K562 (cell line): ENCODE measurements at regions not wholly inside any gene's neighbourhood (a gene's known extent, or its start where the extent isn't known, plus 50 kb on each side); places are given as distances from the start of the nearest gene placed in this dataset.

ENCODE experiments used
- ATAC-seq: fragments of 200-7000 bp; cut with Tn5 transposase; 3 replicates; pipeline ENCODE4 v1.9.1; 2020; ENCODE audit warnings: moderate library complexity
- BruUV-seq: library from RNA; stranded (reverse); fragments of 400-500 nt; replicated peaks from 2 replicates; lab custom pipeline; 2021; lab: Mats Ljungman, UMichigan
- CTCF ChIA-PET: fragments of 300-600 bp; formaldehyde crosslinking; extraction: SDS; loops from one replicate; lab custom pipeline; 2021; ENCODE audit warnings: low intra/inter-chr PET ratio; lab: Yijun Ruan, JAX
- POLR2A ChIA-PET: fragments of 300-600, 350-650 bp; sonication (Branson Sonifier 250); formaldehyde crosslinking; extraction: SDS; loops from one replicate; lab custom pipeline; 2021; ENCODE audit warnings: antibody characterized with exemption, inconsistent platforms; lab: Yijun Ruan, JAX
- DNase-seq, 4 experiments: peaks; one replicate each; pipeline versions ENCODE4 v3.0.0 to v3.0.0-alpha.2; 2011 to 2018; ENCODE audit warnings: low spot score in 3 of 4, mixed read lengths in 3 of 4; ENCODE audit errors: extremely low read depth in 1 of 4
- FAIRE-seq: peaks from 2 replicates; lab custom pipeline; 2011; peaks lifted over from hg19 to GRCh38; lab: Jason Lieb, UNC
- H2AFZ ChIP-seq: 2 replicates; pipeline ENCODE4 v1.6.0; 2011; ENCODE audit warnings: low read depth, low read length, control low read depth, inconsistent platforms
- H3K27ac ChIP-seq: fragments of 200-600 bp; 3 replicates; pipeline ENCODE4 v1.8.0; 2011; ENCODE audit warnings: low read depth, mild to moderate bottlenecking, control low read depth, inconsistent platforms, low read length, moderate library complexity, mixed read lengths; ENCODE audit errors: extremely low read depth
- H3K27me3 ChIP-seq, 2 experiments: fragments of 300-600 bp in 1 of 2; 2 replicates in 1 of 2; 3 replicates in 1 of 2; pipeline versions ENCODE4 v1.6.0 to v1.8.0; 2011; ENCODE audit warnings: inconsistent platforms in 2 of 2, low read length in 2 of 2, mild to moderate bottlenecking in 1 of 2, mixed read lengths in 1 of 2, moderate library complexity in 1 of 2; ENCODE audit not compliant: control insufficient read depth in 2 of 2, insufficient read depth in 2 of 2
- H3K36me3 ChIP-seq: fragments of 300-600 bp; 3 replicates; pipeline ENCODE4 v1.8.0; 2011; ENCODE audit warnings: mild to moderate bottlenecking, low read length, inconsistent platforms; ENCODE audit not compliant: control insufficient read depth, insufficient read depth
- H3K4me1 ChIP-seq, 2 experiments: fragments of 200-600 bp in 1 of 2; replicated peaks in 1 of 2; 2 replicates in 1 of 2; 3 replicates in 1 of 2; pipeline versions ENCODE4 v1.5.1 to v1.8.0; 2011; ENCODE audit warnings: inconsistent platforms in 2 of 2, low read length in 2 of 2, mild to moderate bottlenecking in 1 of 2, mixed read lengths in 1 of 2, moderate library complexity in 1 of 2; ENCODE audit not compliant: control insufficient read depth in 2 of 2, insufficient read depth in 2 of 2
- H3K4me2 ChIP-seq: 2 replicates; pipeline ENCODE4 v1.6.1; 2011; ENCODE audit warnings: low read length, control low read depth, inconsistent platforms, mixed read lengths; ENCODE audit not compliant: insufficient read depth
- H3K4me3 ChIP-seq: fragments of 200-600 bp; sonication (generic), shearing (Covaris generic); 2 replicates; pipeline ENCODE4 v1.5.1; 2016; ENCODE audit warnings: control low read depth, inconsistent platforms
- H3K79me2 ChIP-seq: fragments of 200-600 bp; 3 replicates; pipeline ENCODE4 v1.8.0; 2011; ENCODE audit warnings: low read length, inconsistent platforms; ENCODE audit not compliant: control insufficient read depth, insufficient read depth
- H3K9ac ChIP-seq, 2 experiments: 2 replicates each; pipeline versions ENCODE4 v1.6.0 to v1.6.1; 2011; ENCODE audit warnings: low read depth in 2 of 2, low read length in 2 of 2, control low read depth in 1 of 2, inconsistent platforms in 1 of 2, mild to moderate bottlenecking in 1 of 2, mixed read lengths in 1 of 2; ENCODE audit not compliant: insufficient read depth in 1 of 2
- H3K9me1 ChIP-seq: one replicate; pipeline ENCODE4 v1.6.0; 2011; ENCODE audit warnings: inconsistent platforms, mild to moderate bottlenecking, low read length, moderate library complexity; ENCODE audit not compliant: control insufficient read depth, insufficient read depth
- H3K9me3 ChIP-seq: replicated peaks from 2 replicates; pipeline ENCODE4 v1.5.1; 2011; ENCODE audit warnings: low read depth, low read length, inconsistent platforms; ENCODE audit not compliant: control insufficient read depth, insufficient read depth
- H4K20me1 ChIP-seq: replicated peaks from 2 replicates; pipeline ENCODE4 v1.6.1; 2011; ENCODE audit warnings: low read length, inconsistent platforms, mixed read lengths; ENCODE audit not compliant: control insufficient read depth, insufficient read depth
- BACH1 ChIP-seq: fragments of 200-800 bp; sonication (Bioruptor generic); IDR thresholded peaks from 2 replicates; pipeline ENCODE4 v1.6.1; 2016; ENCODE audit warnings: missing genetic modification characterization, missing compliant biosample characterization
- DACH1 ChIP-seq: fragments of 450-650 bp; IDR thresholded peaks from 2 replicates; pipeline ENCODE4 v1.6.1; 2018; ENCODE audit not compliant: partially characterized antibody
- DMBX1 ChIP-seq: fragments of 250-450 bp; sonication (Bioruptor Pico); IDR thresholded peaks from 2 replicates; pipeline ENCODE4 v1.8.0; 2022; ENCODE audit warnings: inconsistent platforms, mild to moderate bottlenecking, moderate library complexity, borderline replicate concordance
- EP300 ChIP-seq: IDR thresholded peaks from 2 replicates; pipeline ENCODE4 v1.6.1; 2012; ENCODE audit warnings: low read length, improper control_type of control experiment
- FOXA3 ChIP-seq, 2 experiments: fragments of 450-650 bp in 1 of 2; sonication (generic) in 1 of 2; formaldehyde crosslinking; IDR thresholded peaks in 1 of 2; conservative IDR thresholded peaks in 1 of 2; 2 replicates each; pipeline versions ENCODE4 v1.4.0 to v1.8.0; 2020 to 2022; ENCODE audit warnings: mild to moderate bottlenecking in 2 of 2, missing genetic modification reagents in 1 of 2
- RBBP5 ChIP-seq: fragments of 200-600 bp; sonication (generic); IDR thresholded peaks from 2 replicates; pipeline ENCODE4 v1.6.1; 2012; ENCODE audit warnings: borderline replicate concordance, mild to moderate bottlenecking, low read length, control low read depth, inconsistent platforms; ENCODE audit not compliant: insufficient read depth, poor library complexity, severe bottlenecking
- SPI1 ChIP-seq: IDR thresholded peaks from 2 replicates; pipeline ENCODE4 v1.6.1; 2011; ENCODE audit warnings: low read depth, low read length, control low read depth, borderline replicate concordance
- THRAP3 ChIP-seq: fragments of 450-650 bp; IDR thresholded peaks from 2 replicates; pipeline ENCODE4 v1.6.1; 2016; ENCODE audit warnings: mild to moderate bottlenecking, inconsistent platforms, borderline replicate concordance
- ZC3H8 ChIP-seq: fragments of 450-650 bp; IDR thresholded peaks from 2 replicates; pipeline ENCODE4 v1.6.1; 2017
- ZFP1 ChIP-seq: fragments of 450-650 bp; formaldehyde crosslinking; IDR thresholded peaks from 2 replicates; pipeline ENCODE4 v1.4.0; 2020; ENCODE audit warnings: mild to moderate bottlenecking, mixed read lengths
- ZNF12 ChIP-seq: sonication (generic); formaldehyde crosslinking; IDR thresholded peaks from 2 replicates; pipeline ENCODE4 v1.4.0; 2020; ENCODE audit warnings: mild to moderate bottlenecking, missing genetic modification reagents
- ZNF175 ChIP-seq: fragments of 200-800 bp; sonication (Bioruptor generic); IDR thresholded peaks from 2 replicates; pipeline ENCODE4 v1.6.1; 2016; ENCODE audit warnings: low read depth, mild to moderate bottlenecking, missing genetic modification characterization, missing compliant biosample characterization
- WGBS: fragments of 100-300 bp; shearing (Covaris generic); methylation state at CpG from one replicate; pipeline ENCODE4 v1.1.6; 2016; ENCODE audit warnings: low coverage, mixed read lengths; ENCODE audit not compliant: insufficient coverage; ENCODE audit errors: missing lambda C conversion rate; 5-methylcytosine and 5-hydroxymethylcytosine counted together
- in situ Hi-C: fragments of 300-500 bp; cut with MboI; formaldehyde crosslinking; loops from 4 replicates; pipeline ENCODE4 v1.15.0; 2018; ENCODE audit warnings: inconsistent platforms, mixed read lengths
- intact Hi-C: fragments of 100-400 bp; cut with micrococcal nuclease; formaldehyde crosslinking; loops from 2 replicates; pipeline ENCODE4 v1.14.2; 2022
- TF ChIP-seq, protein P1 (sequence below): sonication (generic); formaldehyde crosslinking; IDR thresholded peaks from 2 replicates; pipeline ENCODE4 v1.8.1; 2022; ENCODE audit warnings: missing genetic modification reagents
- TF ChIP-seq, protein P2 (sequence below): sonication (generic); formaldehyde crosslinking; IDR thresholded peaks from 2 replicates; pipeline ENCODE4 v1.8.0; 2023; ENCODE audit warnings: missing genetic modification reagents, mild to moderate bottlenecking, borderline replicate concordance
- TF ChIP-seq, protein P3 (sequence below): fragments of 250-450 bp; sonication (Bioruptor Pico); IDR thresholded peaks from 2 replicates; pipeline ENCODE4 v1.5.0; 2022; ENCODE audit warnings: mild to moderate bottlenecking

DNA sequence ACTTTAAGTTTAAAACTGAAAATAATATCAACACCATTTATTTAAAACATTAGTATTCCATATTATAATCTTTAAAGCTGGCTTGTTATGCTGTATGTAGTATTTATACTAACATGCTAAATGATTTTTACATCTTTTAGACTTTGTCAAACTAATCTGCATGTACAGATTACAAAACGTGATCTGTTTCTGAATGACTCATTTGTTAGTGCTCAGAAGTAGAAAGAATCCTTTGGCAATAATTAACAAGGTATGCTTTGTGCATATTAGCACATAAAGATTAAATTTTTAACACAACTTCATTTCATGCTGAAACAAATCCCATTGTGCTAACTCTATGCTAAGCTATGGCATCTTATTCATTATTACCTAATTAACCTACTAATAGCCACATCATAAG is 242.4 kb downstream of the BARHL2 start:
- Histone ChIP-seq H3K9me1 (no peaks in the 10 kb centered on the region), H3K27ac (no peak overlapping the region), H3K4me2 (no peak overlapping the region), H2AFZ (no peak overlapping the region), H3K9ac (no peak overlapping the region), H3K9me3 (no peaks in the 10 kb centered on the region), H3K4me1 (no peaks in the 10 kb centered on the region), H3K27me3 (no peaks in the 10 kb centered on the region), H3K36me3 (no peaks in the 10 kb centered on the region), H3K4me3 (no peak overlapping the region), H3K79me2 (no peaks in the 10 kb centered on the region), H4K20me1 (no peaks in the 10 kb centered on the region; the same call in 1 of the 2 replicates)
- ChIA-PET POLR2A (interaction anchor here (1.8 kb wide), 1 partner anchor 10 kb away, joined by 9 read pairs; no protein-coding TSS in a partner anchor), CTCF (no interaction called here)
- DNase-seq (no peak), FAIRE-seq (no peak), ATAC-seq (no peak)
- no TSS peak for BruUV-seq
- 0% methylated on average over 1 of the region's 1 CpG for WGBS
- in situ Hi-C loops: no loop called here
- intact Hi-C loops: no loop called here
- TF ChIP-seq DMBX1 (CRISPR knock-in tag) (no peak), ZNF12 (CRISPR knock-in tag) (no peak), ZNF175 (CRISPR knock-in tag) (no peak), EP300 (no peak), RBBP5 (no peak), FOXA3 (CRISPR knock-in tag; conservative IDR thresholded peaks at IDR 0.05 in 1 of 2, IDR thresholded peaks at IDR 0.05 in 1 of 2) (no peak), SPI1 (no peak), ZC3H8 (no peak), ZFP1 (CRISPR knock-in tag) (no peak), THRAP3 (no peak), BACH1 (tag) (no peak), DACH1 (no peak)
- TF ChIP-seq, protein P1, sequence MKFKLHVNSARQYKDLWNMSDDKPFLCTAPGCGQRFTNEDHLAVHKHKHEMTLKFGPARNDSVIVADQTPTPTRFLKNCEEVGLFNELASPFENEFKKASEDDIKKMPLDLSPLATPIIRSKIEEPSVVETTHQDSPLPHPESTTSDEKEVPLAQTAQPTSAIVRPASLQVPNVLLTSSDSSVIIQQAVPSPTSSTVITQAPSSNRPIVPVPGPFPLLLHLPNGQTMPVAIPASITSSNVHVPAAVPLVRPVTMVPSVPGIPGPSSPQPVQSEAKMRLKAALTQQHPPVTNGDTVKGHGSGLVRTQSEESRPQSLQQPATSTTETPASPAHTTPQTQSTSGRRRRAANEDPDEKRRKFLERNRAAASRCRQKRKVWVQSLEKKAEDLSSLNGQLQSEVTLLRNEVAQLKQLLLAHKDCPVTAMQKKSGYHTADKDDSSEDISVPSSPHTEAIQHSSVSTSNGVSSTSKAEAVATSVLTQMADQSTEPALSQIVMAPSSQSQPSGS (CRISPR knock-in tag): no peak
- TF ChIP-seq, protein P2, sequence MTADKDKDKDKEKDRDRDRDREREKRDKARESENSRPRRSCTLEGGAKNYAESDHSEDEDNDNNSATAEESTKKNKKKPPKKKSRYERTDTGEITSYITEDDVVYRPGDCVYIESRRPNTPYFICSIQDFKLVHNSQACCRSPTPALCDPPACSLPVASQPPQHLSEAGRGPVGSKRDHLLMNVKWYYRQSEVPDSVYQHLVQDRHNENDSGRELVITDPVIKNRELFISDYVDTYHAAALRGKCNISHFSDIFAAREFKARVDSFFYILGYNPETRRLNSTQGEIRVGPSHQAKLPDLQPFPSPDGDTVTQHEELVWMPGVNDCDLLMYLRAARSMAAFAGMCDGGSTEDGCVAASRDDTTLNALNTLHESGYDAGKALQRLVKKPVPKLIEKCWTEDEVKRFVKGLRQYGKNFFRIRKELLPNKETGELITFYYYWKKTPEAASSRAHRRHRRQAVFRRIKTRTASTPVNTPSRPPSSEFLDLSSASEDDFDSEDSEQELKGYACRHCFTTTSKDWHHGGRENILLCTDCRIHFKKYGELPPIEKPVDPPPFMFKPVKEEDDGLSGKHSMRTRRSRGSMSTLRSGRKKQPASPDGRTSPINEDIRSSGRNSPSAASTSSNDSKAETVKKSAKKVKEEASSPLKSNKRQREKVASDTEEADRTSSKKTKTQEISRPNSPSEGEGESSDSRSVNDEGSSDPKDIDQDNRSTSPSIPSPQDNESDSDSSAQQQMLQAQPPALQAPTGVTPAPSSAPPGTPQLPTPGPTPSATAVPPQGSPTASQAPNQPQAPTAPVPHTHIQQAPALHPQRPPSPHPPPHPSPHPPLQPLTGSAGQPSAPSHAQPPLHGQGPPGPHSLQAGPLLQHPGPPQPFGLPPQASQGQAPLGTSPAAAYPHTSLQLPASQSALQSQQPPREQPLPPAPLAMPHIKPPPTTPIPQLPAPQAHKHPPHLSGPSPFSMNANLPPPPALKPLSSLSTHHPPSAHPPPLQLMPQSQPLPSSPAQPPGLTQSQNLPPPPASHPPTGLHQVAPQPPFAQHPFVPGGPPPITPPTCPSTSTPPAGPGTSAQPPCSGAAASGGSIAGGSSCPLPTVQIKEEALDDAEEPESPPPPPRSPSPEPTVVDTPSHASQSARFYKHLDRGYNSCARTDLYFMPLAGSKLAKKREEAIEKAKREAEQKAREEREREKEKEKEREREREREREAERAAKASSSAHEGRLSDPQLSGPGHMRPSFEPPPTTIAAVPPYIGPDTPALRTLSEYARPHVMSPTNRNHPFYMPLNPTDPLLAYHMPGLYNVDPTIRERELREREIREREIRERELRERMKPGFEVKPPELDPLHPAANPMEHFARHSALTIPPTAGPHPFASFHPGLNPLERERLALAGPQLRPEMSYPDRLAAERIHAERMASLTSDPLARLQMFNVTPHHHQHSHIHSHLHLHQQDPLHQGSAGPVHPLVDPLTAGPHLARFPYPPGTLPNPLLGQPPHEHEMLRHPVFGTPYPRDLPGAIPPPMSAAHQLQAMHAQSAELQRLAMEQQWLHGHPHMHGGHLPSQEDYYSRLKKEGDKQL: no peak
- TF ChIP-seq, protein P3, sequence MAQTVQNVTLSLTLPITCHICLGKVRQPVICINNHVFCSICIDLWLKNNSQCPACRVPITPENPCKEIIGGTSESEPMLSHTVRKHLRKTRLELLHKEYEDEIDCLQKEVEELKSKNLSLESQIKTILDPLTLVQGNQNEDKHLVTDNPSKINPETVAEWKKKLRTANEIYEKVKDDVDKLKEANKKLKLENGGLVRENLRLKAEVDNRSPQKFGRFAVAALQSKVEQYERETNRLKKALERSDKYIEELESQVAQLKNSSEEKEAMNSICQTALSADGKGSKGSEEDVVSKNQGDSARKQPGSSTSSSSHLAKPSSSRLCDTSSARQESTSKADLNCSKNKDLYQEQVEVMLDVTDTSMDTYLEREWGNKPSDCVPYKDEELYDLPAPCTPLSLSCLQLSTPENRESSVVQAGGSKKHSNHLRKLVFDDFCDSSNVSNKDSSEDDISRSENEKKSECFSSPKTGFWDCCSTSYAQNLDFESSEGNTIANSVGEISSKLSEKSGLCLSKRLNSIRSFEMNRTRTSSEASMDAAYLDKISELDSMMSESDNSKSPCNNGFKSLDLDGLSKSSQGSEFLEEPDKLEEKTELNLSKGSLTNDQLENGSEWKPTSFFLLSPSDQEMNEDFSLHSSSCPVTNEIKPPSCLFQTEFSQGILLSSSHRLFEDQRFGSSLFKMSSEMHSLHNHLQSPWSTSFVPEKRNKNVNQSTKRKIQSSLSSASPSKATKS (CRISPR knock-in tag): no peak
